ENCODE measurements at regions not wholly inside any gene's neighbourhood (a gene's known extent, or its start where the extent isn't known, plus 50 kb on each side); places are given as distances from the start of the nearest gene placed in this dataset.

GRCh38 chr10:75314570-75314969, 78.8 kb upstream of the COMTD1 start:
- TF ChIP-seq CTCF (IDR thresholded peaks at IDR 0.05), result no peak
- Histone ChIP-seq H3K4me3 (no peak overlapping the region), H3K27me3 (ENCODE audit: low read depth) (no peaks in the 10 kb centered on the region), H3K27ac (no peak overlapping the region), H3K36me3 (no peaks in the 10 kb centered on the region), H3K4me1 (no peaks in the 10 kb centered on the region), H3K9me3 (peaks cover 14% of the 10 kb centered on the region)
- DNase-seq (no peak), ATAC-seq (no peak)
- intact Hi-C loops (cut with DNase I), result no loop called here

DNA sequence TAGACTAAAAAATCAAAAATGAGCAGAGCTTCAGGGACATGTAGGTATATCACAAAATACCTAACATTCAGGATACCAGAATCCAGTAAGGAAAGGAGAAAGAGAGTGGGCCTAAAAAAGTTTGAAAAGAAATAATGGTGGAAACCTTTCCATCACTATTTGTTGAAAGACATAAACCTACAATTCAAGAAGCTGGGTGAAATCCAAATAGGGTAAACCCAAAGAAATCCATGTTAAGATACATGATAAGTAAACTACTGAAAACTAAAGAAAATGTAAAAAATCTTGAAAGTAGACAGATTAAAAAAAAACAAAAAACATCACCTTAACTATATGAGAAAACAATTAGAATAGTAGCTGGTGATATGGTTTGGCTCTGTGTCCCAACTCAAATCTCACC, 76.7 kb upstream of the COMTD1 start:
- Histone ChIP-seq H3K27me3 (ENCODE audit: low read depth) (no peaks in the 10 kb centered on the region), H3K27ac (no peak overlapping the region), H3K4me3 (no peak overlapping the region), H3K36me3 (no peaks in the 10 kb centered on the region), H3K9me3 (peaks cover 11% of the 10 kb centered on the region), H3K4me1 (no peaks in the 10 kb centered on the region)
- no peak for ATAC-seq
- no peak for TF ChIP-seq CTCF (IDR thresholded peaks at IDR 0.05)
- no peak for DNase-seq
- intact Hi-C loops (cut with DNase I), result no loop called here

GRCh38 chr10:75305675-75306074, 69.9 kb upstream of the COMTD1 start:
- Histone ChIP-seq H3K4me3 (no peak overlapping the region), H3K9me3 (no peaks in the 10 kb centered on the region), H3K36me3 (no peaks in the 10 kb centered on the region), H3K4me1 (no peaks in the 10 kb centered on the region), H3K27me3 (ENCODE audit: low read depth) (no peaks in the 10 kb centered on the region), H3K27ac (no peak overlapping the region)
- TF ChIP-seq CTCF (IDR thresholded peaks at IDR 0.05), result no peak
- intact Hi-C loops (cut with DNase I), result no loop called here
- no peak for ATAC-seq
- no peak for DNase-seq

DNA sequence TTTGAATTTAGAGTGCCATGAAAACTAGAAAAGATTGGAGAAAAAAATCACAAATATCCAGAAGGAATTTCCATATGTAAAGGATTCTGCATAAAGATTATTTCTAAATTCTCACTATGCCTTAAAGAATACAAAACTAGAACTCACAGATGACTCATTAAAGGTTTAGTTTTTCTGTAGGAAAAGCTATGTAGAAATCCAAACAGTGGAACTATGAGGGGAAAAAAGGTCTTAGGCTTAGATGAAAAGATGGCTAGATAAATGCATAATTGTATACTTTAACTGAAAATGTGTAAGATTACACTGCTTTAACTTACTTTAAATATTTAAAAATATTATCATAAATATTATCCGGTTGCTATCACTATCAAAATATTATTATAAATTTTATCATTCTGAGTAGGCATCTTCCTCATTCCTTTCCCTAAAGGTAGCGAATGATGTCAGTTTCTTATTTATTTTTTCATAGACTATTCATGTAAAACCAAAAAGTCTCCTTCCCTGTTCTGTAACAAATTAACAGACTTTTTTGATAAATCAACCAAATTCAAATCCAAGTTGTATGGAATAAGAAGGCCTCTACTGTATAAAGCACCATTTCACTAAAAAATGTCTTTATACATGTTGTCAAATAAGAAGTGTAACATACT, 69.1 kb upstream of the COMTD1 start:
- ATAC-seq (no peak), DNase-seq (no peak)
- TF ChIP-seq CTCF (IDR thresholded peaks at IDR 0.05), result no peak
- H3K4me3 ChIP-seq, result no peak overlapping the region
- H3K27me3 ChIP-seq (ENCODE audit: low read depth), result no peaks in the 10 kb centered on the region
- H3K9me3 ChIP-seq, result no peaks in the 10 kb centered on the region
- no peak overlapping the region for H3K27ac ChIP-seq
- no peaks in the 10 kb centered on the region for H3K36me3 ChIP-seq
- intact Hi-C loops (cut with DNase I), result no loop called here
- H3K4me1 ChIP-seq, result no peaks in the 10 kb centered on the region

DNA sequence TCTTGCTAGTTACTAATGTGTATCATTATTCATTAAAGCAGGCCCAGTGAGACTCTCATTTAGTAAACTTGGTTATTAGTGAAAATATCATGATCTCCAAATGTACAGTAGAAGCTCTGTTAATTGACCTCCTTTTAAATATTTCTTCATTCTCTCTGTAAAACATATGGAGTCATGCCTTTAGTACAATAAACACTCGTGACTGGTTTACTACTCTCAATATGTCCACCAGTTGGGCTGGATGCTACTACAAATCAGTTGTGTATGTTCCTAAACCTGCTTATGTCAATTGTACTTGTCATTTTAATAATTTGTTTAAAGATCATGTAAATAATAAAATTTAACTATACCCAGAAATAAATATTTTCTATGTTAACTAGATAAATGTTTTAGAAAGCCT, 68.6 kb upstream of the COMTD1 start:
- Histone ChIP-seq H3K36me3 (no peaks in the 10 kb centered on the region), H3K27ac (no peak overlapping the region), H3K4me1 (no peaks in the 10 kb centered on the region), H3K27me3 (ENCODE audit: low read depth) (no peaks in the 10 kb centered on the region), H3K4me3 (no peak overlapping the region), H3K9me3 (no peaks in the 10 kb centered on the region)
- no peak for DNase-seq
- TF ChIP-seq CTCF (IDR thresholded peaks at IDR 0.05), result no peak
- intact Hi-C loops (cut with DNase I), result no loop called here
- ATAC-seq, result no peak

Data from lower lobe of right lung (tissue), 2 donors.